ENCODE measurements at regions not wholly inside any gene's neighbourhood (a gene's known extent, or its start where the extent isn't known, plus 50 kb on each side); places are given as distances from the start of the nearest gene placed in this dataset.

- no peak for DNase-seq (ENCODE audit: low read depth)
- Histone ChIP-seq H3K27me3 (ENCODE audit: control insufficient read depth, insufficient read depth, low read length) (no peaks in the 10 kb centered on the region), H3K36me3 (ENCODE audit: control insufficient read depth, insufficient read depth, low read length) (no peaks in the 10 kb centered on the region), H3K4me3 (ENCODE audit: low read depth, low read length) (no peak overlapping the region)
- no peak for TF ChIP-seq CTCF (IDR thresholded peaks at IDR 0.05; ENCODE audit: insufficient read depth, low read length, poor library complexity, severe bottlenecking)
Measured at GRCh38 chr14:29030121-29030520, 263.5 kb downstream of the FOXG1 start.

- DNase-seq (ENCODE audit: low read depth) = no peak
- no peak for TF ChIP-seq CTCF (IDR thresholded peaks at IDR 0.05; ENCODE audit: insufficient read depth, low read length, poor library complexity, severe bottlenecking)
- H3K36me3 ChIP-seq (ENCODE audit: control insufficient read depth, insufficient read depth, low read length) = no peaks in the 10 kb centered on the region
- H3K27me3 ChIP-seq (ENCODE audit: control insufficient read depth, insufficient read depth, low read length) = no peaks in the 10 kb centered on the region
- H3K4me3 ChIP-seq (ENCODE audit: low read depth, low read length) = no peak overlapping the region
Measured at GRCh38 chr14:29030970-29031369, 264.4 kb downstream of the FOXG1 start.

GRCh38 chr14:29035134-29035533 lies 268.5 kb downstream of the FOXG1 start:
- Histone ChIP-seq H3K36me3 (ENCODE audit: control insufficient read depth, insufficient read depth, low read length) (no peaks in the 10 kb centered on the region), H3K4me3 (ENCODE audit: low read depth, low read length) (no peak overlapping the region), H3K27me3 (ENCODE audit: control insufficient read depth, insufficient read depth, low read length) (no peaks in the 10 kb centered on the region)
- no peak for DNase-seq (ENCODE audit: low read depth)
- TF ChIP-seq CTCF (IDR thresholded peaks at IDR 0.05; ENCODE audit: insufficient read depth, low read length, poor library complexity, severe bottlenecking) = no peak

- Histone ChIP-seq H3K27me3 (ENCODE audit: control insufficient read depth, insufficient read depth, low read length) (no peaks in the 10 kb centered on the region), H3K4me3 (ENCODE audit: low read depth, low read length) (no peak overlapping the region), H3K36me3 (ENCODE audit: control insufficient read depth, insufficient read depth, low read length) (no peaks in the 10 kb centered on the region)
- TF ChIP-seq CTCF (IDR thresholded peaks at IDR 0.05; ENCODE audit: insufficient read depth, low read length, poor library complexity, severe bottlenecking) = no peak
- no peak for DNase-seq (ENCODE audit: low read depth)
Measured at GRCh38 chr14:29037411-29037810, 270.8 kb downstream of the FOXG1 start.

- H3K27me3 ChIP-seq (ENCODE audit: control insufficient read depth, insufficient read depth, low read length) = no peaks in the 10 kb centered on the region
- no peak for DNase-seq (ENCODE audit: low read depth)
- no peak for TF ChIP-seq CTCF (IDR thresholded peaks at IDR 0.05; ENCODE audit: insufficient read depth, low read length, poor library complexity, severe bottlenecking)
- H3K4me3 ChIP-seq (ENCODE audit: low read depth, low read length) = no peak overlapping the region
- H3K36me3 ChIP-seq (ENCODE audit: control insufficient read depth, insufficient read depth, low read length) = no peaks in the 10 kb centered on the region
Measured at GRCh38 chr14:29039171-29039570, 272.6 kb downstream of the FOXG1 start.

GRCh38 chr14:29042551-29042950 lies 276.0 kb downstream of the FOXG1 start:
- no peaks in the 10 kb centered on the region for H3K27me3 ChIP-seq (ENCODE audit: control insufficient read depth, insufficient read depth, low read length)
- no peak for TF ChIP-seq CTCF (IDR thresholded peaks at IDR 0.05; ENCODE audit: insufficient read depth, low read length, poor library complexity, severe bottlenecking)
- H3K36me3 ChIP-seq (ENCODE audit: control insufficient read depth, insufficient read depth, low read length) = no peaks in the 10 kb centered on the region
- H3K4me3 ChIP-seq (ENCODE audit: low read depth, low read length) = no peak overlapping the region
- DNase-seq (ENCODE audit: low read depth) = no peak
